HL-60 (cell line): ENCODE measurements at regions not wholly inside any gene's neighbourhood (a gene's known extent, or its start where the extent isn't known, plus 50 kb on each side); places are given as distances from the start of the nearest gene placed in this dataset.

Experiments used
- DNase-seq, 2 experiments: peaks; one replicate each; pipeline ENCODE4 v3.0.0-alpha.2; 2010 to 2020; ENCODE audit warnings: low read depth in 1 of 2, low spot score in 1 of 2
- H3K27ac ChIP-seq: fragments of 250-450 bp; sonication (Bioruptor Pico); replicated peaks from 2 replicates; pipeline ENCODE4 v1.5.1; 2020; ENCODE audit warnings: mild to moderate bottlenecking, moderate library complexity
- H3K27me3 ChIP-seq: fragments of 250-450 bp; sonication (Bioruptor Pico); 2 replicates; pipeline ENCODE4 v1.5.1; 2021; ENCODE audit warnings: mild to moderate bottlenecking, moderate library complexity; ENCODE audit not compliant: insufficient read depth, poor library complexity, severe bottlenecking
- H3K4me3 ChIP-seq: replicated peaks from 2 replicates; pipeline ENCODE4 v1.5.1; 2011; ENCODE audit warnings: mild to moderate bottlenecking, control low read depth, low read length; ENCODE audit not compliant: insufficient read depth
- GABPA ChIP-seq: IDR thresholded peaks from 2 replicates; pipeline ENCODE4 v1.6.1; 2012; ENCODE audit warnings: low read depth
- POLR2AphosphoS5 ChIP-seq: IDR thresholded peaks from 2 replicates; pipeline ENCODE4 v1.6.1; 2012; ENCODE audit warnings: low read depth
- SPI1 ChIP-seq: IDR thresholded peaks from 2 replicates; pipeline ENCODE4 v1.6.1; 2012; ENCODE audit warnings: low read depth, mild to moderate bottlenecking, borderline replicate concordance
- TF ChIP-seq, protein P1 (sequence below): IDR thresholded peaks from 2 replicates; pipeline ENCODE4 v1.6.1; 2012; ENCODE audit warnings: low read depth; ENCODE audit not compliant: insufficient replicate concordance
- TF ChIP-seq, protein P2 (sequence below): IDR thresholded peaks from one replicate; pipeline ENCODE4 v1.5.1; 2011; ENCODE audit warnings: low read length, control low read depth, inconsistent platforms; ENCODE audit not compliant: insufficient read depth

DNA sequence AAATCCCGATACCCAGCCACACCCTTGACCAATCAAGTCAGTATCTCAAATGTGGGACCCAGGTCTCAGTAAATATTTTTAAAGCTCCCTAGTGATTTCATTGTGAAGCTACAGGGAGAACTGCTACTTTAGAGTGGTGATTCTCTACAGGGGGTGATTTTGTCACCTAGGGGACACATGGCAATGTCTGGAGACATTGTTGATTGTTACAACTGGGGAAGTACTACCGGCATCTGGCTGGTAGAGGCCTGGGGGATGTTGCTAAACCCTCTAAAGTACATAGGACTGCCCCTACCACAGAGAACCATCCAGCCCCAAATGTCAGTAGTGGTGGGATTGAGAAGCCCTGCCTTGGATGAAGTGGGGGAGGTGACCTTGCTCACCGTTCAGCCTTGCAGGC lies 152.9 kb downstream of the RPS24 start:
- no peaks in the 10 kb centered on the region for H3K27me3 ChIP-seq
- H3K27ac ChIP-seq = no peak overlapping the region
- no peak for DNase-seq
- no peak overlapping the region for H3K4me3 ChIP-seq
- TF ChIP-seq POLR2AphosphoS5 (no peak), SPI1 (no peak), GABPA (no peak)
- TF ChIP-seq, protein P1, sequence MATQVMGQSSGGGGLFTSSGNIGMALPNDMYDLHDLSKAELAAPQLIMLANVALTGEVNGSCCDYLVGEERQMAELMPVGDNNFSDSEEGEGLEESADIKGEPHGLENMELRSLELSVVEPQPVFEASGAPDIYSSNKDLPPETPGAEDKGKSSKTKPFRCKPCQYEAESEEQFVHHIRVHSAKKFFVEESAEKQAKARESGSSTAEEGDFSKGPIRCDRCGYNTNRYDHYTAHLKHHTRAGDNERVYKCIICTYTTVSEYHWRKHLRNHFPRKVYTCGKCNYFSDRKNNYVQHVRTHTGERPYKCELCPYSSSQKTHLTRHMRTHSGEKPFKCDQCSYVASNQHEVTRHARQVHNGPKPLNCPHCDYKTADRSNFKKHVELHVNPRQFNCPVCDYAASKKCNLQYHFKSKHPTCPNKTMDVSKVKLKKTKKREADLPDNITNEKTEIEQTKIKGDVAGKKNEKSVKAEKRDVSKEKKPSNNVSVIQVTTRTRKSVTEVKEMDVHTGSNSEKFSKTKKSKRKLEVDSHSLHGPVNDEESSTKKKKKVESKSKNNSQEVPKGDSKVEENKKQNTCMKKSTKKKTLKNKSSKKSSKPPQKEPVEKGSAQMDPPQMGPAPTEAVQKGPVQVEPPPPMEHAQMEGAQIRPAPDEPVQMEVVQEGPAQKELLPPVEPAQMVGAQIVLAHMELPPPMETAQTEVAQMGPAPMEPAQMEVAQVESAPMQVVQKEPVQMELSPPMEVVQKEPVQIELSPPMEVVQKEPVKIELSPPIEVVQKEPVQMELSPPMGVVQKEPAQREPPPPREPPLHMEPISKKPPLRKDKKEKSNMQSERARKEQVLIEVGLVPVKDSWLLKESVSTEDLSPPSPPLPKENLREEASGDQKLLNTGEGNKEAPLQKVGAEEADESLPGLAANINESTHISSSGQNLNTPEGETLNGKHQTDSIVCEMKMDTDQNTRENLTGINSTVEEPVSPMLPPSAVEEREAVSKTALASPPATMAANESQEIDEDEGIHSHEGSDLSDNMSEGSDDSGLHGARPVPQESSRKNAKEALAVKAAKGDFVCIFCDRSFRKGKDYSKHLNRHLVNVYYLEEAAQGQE = no peak
- TF ChIP-seq, protein P2, sequence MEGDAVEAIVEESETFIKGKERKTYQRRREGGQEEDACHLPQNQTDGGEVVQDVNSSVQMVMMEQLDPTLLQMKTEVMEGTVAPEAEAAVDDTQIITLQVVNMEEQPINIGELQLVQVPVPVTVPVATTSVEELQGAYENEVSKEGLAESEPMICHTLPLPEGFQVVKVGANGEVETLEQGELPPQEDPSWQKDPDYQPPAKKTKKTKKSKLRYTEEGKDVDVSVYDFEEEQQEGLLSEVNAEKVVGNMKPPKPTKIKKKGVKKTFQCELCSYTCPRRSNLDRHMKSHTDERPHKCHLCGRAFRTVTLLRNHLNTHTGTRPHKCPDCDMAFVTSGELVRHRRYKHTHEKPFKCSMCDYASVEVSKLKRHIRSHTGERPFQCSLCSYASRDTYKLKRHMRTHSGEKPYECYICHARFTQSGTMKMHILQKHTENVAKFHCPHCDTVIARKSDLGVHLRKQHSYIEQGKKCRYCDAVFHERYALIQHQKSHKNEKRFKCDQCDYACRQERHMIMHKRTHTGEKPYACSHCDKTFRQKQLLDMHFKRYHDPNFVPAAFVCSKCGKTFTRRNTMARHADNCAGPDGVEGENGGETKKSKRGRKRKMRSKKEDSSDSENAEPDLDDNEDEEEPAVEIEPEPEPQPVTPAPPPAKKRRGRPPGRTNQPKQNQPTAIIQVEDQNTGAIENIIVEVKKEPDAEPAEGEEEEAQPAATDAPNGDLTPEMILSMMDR = no peak

DNA sequence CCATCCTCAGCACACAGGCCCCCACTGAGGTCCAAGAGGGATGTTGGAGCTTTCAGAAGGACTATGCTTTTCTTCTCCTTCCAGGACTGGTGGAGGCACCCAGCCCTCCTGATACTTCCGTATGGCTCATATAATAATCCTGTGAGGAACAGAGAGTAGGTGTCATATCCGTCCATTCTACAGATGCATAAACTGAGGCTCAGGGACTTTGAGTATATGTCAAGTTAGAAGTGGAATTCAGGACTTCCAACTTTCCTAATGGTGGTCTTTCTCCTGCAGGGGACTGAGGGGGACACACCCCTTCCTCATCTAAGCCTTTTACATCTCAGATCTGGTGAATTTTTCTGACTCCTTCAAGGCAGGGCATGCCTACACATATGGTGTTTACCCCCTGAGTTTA lies 153.7 kb downstream of the RPS24 start:
- Histone ChIP-seq H3K4me3 (no peak overlapping the region), H3K27me3 (no peaks in the 10 kb centered on the region), H3K27ac (no peak overlapping the region)
- no peak for DNase-seq
- TF ChIP-seq GABPA = no peak
- TF ChIP-seq, protein P1 = no peak

DNA sequence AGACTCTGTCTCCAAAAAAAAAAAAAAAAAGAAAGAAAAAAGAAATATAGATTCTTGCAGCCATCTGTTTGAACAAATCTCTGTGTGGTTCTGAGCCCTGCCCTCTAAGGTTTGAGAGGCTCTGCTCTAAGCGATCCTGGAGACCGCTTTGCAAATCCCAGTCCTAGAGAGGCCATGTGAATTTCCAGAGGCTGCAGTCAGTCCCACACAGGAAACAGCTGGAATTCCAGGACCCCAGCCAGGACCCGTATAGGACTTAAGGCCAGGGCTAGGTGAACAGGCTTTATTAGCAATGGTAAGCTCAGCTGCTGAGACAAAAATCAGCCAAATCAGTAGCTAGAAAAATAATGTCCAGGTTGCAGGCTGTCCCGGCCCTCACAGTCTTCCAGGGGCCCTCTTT lies 154.8 kb downstream of the RPS24 start:
- DNase-seq = no peak
- no peaks in the 10 kb centered on the region for H3K27me3 ChIP-seq
- TF ChIP-seq GABPA (no peak), POLR2AphosphoS5 (no peak), SPI1 (no peak)
- TF ChIP-seq, protein P1 = no peak
- TF ChIP-seq, protein P2 = no peak
- no peak overlapping the region for H3K4me3 ChIP-seq
- no peak overlapping the region for H3K27ac ChIP-seq
